Umbilical cord (tissue), 1 donor: ENCODE measurements at regions not wholly inside any gene's neighbourhood (a gene's known extent, or its start where the extent isn't known, plus 50 kb on each side); places are given as distances from the start of the nearest gene placed in this dataset.

Experiments used
- DNase-seq: peaks from one replicate; pipeline ENCODE4 v3.0.0-alpha.2; 2015; ENCODE audit warnings: low spot score

DNA sequence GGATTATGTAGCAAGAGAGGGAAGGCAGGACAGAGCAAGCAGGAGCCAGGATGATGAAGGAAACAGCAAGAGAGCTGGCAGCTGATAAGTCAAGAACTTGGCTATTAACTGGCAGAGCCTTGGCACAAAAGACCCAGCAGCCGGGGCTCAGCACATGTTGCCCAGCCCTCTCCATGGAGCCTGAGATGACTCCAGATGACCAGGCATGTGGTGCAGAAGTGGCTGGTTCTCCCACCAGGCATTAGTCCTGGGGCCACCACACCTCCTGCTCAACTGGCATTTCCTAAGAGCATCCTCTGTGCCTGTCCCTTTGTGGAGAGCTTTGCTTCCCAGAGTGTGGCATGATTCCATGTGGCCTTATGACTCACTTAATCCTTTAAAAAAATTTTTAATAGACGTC, 522.6 kb downstream of the MN1 start:
- no peak for DNase-seq

DNA sequence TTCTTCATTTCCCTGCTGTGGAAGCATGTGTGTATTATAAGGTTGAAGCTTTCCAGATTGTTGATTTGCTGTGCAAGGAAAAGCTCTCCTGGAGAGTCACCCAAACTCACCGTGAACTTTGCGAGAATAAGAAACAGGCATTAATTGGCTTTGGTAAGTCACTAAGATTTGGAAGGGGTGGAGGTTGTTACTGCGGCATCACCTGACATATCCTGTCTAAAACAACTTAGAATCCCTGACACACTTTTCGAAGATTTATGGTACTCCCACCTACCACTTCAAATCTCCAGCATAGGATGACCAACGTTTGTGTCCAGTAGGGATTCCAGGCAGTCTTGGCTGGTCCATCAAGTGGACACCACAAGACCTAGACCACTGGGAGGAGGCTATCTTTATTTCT, 518.3 kb downstream of the MN1 start:
- DNase-seq = no peak

DNA sequence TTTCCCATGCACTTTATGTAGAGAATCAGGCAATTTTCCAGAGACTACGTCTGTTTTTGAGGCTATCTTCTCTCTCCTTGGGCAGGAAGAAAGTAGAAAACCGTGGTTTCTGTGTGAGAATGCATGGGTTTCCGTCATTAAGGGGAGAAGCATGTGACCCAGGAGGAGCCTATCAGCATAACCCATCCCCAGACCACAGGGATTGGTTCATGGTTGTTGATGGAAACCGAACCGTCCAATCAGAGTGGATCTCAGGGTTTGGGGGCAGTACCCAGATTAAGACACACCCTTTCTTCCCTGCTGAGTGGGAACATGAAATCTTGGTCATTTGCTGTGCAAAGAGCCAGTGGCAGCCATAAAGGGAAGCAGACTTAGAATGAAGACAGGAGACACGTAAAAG, 517.8 kb downstream of the MN1 start:
- no peak for DNase-seq

DNA sequence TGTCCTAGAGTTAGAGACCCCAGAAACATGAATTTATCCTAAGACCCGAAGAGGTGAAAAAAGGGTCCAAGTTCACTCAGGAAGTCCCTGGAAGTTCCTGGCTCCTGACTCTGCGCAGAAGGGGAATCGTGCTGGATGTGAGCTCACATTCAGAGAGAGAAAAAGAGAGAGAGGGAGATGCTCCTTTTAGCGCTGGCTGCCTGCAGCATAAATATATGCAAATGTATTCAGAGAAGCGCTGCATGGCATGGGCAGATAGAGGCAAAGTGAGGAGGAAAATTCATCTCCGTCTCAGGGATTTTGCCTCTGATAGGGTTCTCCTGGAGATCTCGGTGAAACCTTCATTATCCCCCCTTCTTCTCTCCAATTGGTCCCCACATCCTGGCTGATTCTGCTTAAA, 517.2 kb downstream of the MN1 start:
- DNase-seq = no peak

DNA sequence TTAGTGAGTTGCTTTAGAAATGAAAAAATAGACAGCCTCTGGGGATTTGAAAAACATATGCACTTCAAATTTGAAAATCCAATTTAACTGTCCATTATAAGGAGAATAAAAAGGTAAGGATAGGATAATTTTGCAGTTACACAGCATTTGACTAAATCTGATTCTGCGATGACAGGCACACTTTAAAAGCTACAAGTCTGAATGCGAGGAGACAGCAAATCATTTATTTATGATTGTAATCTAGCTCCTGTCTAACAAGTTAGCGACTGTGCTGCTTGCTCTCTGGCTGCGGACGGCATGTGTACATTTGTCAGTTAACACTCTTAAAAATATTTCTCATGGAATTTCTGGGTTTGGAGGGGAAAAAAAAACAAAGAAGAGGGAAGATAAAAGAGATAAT, 514.8 kb downstream of the MN1 start:
- DNase-seq = no peak

DNA sequence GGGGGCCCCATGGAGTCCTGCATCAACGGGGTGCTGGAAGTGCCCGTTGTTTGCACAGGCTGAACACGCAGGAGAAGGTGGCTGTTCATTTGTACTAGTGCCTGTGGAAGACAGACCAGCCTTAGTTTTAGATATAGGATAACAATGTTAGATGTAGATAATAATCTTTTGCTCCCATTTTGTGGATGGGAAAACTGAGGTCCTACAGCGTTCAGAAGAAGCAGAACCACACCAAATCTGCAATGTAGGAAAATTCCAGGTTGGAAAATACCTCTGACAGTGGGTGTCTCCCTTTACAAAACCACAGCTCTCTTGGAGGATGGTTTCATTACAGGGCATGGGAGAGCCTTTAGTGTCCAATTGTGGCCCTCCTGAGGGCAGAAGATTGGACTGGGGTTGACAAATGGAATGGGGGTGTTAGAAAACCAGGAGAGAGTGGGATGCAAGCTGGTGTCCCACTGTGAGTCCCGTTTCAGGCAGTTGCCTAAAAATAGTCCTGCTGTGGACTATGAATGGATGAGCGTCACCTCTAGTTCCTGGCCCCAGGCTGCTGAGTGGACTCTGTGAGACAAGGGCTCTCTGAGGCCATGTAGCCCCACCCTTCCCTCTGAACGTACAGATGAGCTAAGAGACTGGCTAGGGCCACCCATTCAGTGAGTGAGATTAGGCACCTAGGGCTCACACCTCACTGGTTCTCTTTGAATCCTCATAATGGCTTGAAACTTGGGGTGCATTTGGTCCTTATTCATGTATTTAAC, 508.8 kb downstream of the MN1 start:
- DNase-seq = no peak

DNA sequence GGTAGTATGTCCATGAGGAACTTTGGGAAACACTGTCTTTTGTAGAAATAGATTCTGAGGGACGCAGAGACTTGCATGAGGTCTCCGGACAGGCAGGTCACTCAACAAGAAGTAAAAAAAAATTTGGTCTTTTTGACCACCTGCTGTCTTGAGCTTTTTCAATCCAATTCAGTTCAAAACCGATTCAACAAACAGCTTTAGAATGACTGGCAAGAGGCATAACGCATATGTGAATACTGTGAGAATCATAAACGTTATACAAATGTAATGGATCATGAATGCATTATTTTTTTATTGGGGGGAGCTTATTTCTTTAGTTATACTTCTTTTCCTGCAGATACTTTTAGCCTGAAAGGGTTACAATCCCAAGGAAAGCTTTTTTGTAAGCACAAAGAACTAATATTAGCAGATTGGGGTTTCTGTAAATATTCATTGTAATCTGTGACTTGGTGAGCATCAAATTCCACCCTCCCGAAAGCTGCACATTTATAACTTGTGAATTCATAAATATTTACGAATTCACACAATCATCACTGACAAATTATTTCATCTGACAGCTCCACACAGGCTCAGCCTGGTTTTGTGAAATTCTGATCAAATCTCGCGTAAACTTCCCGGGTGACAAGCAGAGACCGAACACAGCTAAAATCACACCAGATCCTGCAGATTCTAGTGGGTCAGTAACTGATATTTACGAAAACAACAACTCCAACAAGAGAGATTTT, 507.7 kb downstream of the MN1 start:
- DNase-seq = no peak

DNA sequence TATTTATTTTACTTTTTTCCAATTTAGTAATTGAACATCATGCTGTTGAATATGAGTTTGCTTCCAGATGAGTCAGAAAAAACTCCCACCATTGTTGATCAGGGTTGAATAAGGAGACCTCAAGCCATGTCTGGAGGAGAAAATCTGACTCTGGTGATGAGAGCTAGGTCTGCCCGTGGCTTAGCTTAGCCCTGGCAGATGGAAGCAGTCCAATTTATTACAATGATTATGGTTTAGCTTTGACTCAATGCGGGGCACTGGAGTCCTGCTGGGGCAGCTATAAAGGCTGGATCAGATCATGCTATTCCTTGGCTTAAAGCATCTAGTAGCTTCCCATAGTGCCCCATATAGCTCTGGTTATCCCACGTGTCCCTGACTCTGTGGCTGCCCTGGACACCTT, 506.5 kb downstream of the MN1 start:
- DNase-seq = no peak

DNA sequence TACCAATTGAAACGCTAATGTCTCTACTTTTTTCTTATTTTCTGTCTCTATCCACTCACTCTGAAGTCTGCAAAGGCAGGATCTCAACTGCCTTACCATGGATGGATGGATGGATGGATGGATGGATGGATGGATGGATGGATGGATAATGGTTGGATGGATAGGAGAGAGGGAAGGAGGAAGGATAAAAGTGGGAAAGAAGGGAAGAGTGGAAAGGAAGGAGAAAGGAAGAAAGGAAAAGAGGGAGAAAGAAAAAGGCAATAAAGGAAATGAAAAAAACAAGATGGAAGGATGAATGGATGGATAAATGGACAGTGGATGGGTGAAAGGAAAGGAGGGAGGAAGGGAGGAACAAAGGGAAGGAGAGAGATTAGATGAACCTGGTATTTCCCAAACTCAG, 506.0 kb downstream of the MN1 start:
- DNase-seq = no peak

DNA sequence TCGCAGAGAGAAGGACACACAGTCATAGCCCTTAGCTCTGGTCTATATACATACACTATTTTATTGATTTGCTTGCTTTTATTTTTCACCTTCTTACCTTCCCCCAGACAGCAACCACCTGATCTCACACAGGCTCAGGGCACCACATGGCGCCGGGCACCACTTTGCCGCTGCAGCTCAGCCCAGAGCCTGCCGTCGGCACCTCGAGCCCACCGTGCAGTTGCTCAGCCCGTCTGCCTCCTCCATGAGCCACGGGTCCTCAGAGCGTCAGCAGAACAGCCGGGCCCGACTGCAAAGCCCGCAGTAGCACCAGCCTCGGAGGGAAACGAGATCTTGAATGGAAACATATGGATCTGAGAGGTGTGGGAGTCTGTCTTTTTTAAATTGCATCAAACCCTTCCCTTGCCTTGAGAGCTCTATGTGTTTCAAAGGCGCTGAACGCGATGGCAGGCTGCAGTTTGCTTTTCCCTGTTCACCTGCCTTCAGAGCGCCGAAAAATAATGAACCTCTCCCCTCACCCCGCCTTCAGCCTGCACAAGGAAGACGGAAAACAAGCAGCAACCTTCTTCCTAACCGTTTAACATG, 505.4 kb downstream of the MN1 start:
- no peak for DNase-seq

DNA sequence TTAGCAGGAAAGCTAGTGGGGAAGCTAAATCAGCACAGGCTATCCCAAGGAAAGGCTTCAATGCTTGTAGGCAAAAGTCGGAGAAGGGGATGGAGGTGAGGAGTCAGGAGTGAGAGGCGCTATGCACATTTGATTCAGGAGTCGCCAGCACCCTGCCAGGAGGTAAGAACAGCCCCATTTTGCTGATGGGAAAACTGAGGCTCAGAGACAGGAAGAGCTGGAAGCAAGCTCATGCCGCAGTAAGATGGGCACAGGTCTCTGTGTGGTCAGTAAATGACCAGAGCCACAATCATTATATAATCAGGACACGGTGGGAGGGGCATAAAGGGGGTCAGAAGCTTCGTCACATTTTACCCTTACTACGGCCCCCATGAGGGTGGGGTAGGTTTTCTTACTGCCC, 504.4 kb downstream of the MN1 start:
- no peak for DNase-seq

DNA sequence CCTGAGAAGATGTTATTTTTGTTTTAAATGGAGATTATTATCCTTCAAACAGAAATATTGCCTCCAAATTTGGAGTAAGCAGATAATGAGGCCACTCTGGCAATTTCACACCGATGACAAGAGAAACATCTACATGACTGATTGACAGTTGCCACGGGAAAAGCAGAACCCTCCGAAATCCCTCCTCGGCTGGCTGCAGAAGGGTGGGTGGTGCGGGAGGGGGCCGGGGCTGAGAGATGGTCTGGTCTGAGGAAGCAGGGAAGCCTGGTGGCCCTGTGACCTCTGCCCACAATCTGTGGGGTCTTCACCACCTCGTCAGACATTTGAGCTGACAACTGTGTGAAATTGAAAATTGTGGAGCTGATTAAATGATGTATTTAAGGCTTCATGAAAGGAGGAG, 503.2 kb downstream of the MN1 start:
- DNase-seq = no peak

DNA sequence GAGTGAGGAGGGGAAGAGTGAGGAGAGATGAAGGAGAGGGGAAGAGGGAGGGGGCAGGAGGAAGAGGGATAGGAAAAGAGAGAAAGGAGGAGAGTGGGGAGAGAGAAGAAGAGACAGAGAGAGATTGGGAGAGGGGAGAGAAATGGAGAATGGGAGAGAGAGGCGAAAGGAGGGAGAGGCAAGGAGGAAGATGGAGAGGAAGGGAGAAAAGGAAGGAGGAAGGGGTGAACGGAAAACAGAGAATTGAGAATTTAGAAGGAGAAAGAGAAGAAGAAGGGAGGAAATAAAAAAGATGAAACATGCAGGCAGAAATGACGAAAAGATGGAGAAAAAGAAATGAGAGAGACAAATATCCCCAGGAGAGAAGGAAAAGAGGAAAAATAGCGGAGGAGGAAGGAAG, 502.8 kb downstream of the MN1 start:
- no peak for DNase-seq

DNA sequence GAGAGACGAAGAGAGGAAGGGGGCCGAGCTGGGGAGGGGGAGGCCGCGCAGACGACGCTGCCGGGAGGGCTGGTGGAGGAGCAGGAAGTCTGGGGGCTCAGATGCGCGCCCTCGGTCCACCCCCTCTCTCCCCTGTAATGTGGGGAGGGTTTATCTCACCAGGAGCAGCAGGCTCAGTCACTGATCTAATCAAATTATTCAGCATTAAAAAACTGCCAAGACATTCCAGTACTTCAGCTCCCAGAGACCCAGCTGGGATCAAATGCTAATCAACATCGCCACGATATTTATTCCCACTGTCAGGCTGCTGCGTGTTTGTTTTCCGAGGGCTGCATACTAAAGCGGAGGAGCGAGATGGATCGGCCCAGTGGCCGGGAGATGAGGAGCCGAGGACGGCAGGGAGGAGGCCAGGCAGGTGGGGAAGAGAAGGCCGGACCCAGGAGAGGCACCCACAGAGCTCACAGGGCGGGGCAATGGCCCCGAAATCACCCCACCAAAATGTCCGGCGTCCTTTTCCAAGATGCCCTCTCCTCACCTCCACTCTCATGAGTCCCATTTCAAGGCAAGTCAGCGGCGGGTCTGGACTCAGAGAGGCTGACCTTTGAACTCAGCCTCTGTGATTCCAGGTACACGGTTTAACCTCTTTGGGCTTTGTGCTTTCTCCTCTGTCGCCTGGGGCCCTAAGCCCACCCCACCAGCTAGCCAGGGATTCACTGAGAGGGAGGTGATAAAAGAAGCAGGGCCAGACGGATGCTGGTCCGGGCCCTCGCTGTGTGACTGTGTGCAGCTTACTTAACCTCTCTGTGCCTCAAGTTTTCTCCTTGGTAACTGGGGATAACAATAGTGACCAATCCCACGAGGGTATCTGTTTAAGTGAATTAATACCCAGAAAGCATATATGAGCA, 502.1 kb downstream of the MN1 start:
- DNase-seq = peak; percentile 40

DNA sequence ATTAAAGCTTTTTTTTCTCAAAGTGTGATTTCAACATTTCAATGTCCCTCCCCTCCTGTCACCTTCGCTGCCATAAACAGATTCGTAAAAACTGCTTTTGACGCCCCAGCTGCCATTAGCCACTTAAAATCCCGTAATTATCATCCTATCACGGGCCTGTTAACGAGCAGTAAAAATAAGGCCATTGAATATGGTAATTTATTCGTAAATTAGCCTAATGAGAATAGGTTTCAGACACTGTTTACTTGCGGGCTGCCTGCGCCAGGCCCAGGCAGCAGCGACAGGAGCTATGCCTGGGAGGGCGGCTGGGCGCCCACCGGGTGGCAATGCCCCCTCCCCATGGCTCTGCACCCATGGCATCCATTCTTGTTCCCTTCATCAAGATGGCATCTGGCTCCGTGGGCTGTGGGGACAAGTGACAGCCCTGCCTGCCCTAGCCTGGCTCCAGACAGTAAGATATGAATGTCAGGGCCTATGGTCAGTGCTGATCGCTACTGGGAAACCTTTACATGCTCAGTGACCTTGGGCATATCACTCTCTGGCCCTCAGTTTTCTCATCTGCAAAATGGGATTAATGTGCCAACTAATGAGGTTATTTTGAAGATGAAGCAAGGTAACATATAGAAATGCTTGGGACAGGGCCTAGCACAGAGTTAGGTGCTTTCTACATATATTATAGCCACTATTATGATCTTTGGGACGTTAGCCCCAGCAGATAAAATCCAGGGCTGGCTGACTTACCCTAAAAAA, 500.8 kb downstream of the MN1 start:
- no peak for DNase-seq

DNA sequence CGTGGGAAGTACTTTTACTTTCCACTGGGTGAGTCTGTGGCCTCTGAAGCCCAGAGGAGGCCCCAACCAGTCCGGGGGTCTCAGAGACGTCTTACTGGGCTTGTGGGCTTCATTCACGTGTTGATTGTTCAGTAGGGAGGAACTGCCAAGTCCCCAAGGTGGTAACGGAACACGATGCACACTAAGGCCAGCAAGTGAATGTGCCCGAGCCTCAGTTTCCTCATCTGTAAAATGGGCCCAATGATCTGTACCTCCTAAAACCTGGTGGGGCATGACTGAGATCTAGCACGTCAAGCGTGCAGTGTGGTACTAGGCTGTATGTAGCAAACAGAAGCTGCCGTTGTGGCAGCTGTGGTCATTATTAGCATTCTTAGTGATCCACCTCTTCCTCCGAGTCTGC, 499.1 kb downstream of the MN1 start:
- DNase-seq = no peak

DNA sequence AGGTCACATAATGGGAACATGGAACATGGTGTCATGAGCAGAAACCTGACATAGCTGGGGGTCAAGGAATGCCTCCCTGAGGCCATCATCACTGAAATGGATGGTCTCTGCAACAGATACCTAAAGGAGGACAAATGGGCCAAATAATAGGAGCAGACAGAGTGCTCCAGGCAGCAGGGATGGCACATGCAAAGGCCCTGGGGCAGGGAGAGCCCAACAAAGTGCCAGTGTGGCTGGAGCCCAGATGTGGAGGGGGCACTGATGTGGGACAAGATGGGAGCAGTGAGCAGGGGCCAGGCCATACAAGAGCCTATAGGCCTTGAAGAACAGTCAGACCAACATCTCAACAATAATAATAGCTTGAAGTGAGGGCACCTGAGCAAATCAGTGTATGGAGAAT, 497.8 kb downstream of the MN1 start:
- DNase-seq = no peak

DNA sequence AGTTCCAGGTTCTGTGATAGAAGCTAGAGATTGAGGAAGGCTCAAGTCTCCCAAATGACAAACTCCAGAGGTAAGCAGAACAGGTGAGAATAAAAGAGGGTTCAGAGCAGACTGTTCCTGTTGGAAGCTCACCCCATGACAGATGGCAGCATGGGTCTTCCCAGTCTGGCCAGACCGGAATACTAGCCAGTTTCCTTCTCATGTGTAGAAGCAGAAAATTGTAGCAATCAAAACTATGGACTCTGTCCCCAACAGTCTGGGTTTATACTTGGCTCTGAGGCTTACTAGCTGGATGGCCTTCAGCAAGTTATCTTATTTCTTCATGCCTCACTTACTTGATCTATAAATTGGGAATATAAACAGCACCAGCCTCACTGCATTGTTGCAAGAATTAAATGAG, 494.8 kb downstream of the MN1 start:
- no peak for DNase-seq

DNA sequence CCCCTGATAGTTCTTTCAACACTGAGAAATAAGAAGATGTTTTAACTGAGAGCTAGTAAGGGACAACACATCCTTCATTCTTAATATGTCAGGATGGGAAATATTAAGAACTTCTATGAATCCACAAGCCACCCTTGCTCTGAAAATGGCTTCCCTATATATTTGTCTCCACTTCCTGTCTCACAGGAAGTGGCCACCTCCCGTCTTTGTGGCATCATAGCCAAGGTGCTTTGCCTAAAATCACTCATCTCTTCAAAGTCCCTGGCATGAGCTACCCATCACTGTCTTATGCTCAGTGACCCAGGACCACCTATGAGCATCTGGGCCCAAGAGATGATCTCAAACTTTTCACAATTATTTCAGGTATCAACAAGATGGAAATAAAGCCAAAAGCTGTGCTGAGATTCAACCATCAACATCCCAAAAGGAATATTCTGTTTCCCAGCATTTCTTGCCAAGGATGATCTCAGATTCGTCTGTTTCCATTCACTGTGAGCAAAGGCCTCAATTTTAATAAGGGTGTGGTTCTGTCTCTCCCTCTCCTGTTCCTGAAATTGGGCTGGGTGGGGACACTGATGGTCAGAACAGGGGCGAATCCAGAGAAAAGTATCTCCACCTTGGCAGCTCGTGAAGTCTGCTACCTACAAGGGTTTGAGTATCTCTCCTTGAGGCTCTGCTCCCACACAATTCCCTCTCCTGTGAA, 493.9 kb downstream of the MN1 start:
- DNase-seq = peak; percentile 71

DNA sequence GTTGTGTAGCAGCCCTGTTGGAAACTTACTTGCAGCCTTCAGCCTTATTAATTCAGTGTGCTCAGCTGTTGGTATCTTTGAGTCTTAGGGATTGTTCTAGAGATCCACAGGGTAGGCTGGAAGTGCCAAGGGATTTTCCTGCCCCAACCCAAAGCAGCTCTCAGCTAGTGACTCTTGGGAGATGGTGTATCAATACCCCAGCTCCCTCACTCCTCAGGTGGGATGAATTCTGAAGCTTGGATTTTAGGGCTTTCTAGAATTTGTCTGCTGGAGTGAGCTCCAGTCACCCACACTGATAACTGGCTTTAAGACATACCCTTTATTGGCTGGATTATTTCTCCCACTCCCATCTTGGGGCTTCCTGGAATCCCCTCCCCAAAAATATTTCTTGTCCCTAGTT, 493.0 kb downstream of the MN1 start:
- DNase-seq = no peak

DNA sequence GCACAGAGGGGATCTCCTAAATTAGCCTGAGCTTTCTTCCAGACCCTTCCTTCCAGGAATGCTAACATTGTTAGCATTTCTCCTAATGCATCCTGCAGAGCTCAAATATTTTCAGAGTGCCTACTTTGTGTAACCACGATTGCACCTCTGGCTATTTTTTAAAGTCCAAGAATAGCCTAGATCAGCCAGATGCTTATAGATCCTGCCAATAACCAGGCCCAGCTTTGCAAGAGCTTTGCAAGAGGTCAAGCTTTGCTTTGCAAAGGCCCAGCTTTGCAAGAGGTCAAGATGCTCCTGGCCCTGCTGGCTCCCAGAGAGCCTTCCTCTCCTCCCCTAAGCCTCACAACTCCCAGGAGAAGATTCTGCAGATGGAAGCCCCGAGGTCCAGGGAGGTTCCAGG, 491.9 kb downstream of the MN1 start:
- peak; percentile 78 for DNase-seq
